A673 (cell line): ENCODE measurements at regions not wholly inside any gene's neighbourhood (a gene's known extent, or its start where the extent isn't known, plus 50 kb on each side); places are given as distances from the start of the nearest gene placed in this dataset.

Source experiments
- BruUV-seq: library from RNA; stranded (reverse); fragments of 400-500 nt; replicated peaks from 2 replicates; lab custom pipeline; 2021; lab: Mats Ljungman, UMichigan
- CTCF ChIA-PET: fragments of 300-600 bp; sonication (Branson Sonifier 250); formaldehyde crosslinking; loops from one replicate; lab custom pipeline; 2022; ENCODE audit warnings: antibody characterized with exemption; lab: Charles Lee
- POLR2A ChIA-PET: fragments of 300-600 bp; sonication (Branson Sonifier 250); formaldehyde crosslinking; loops from one replicate; lab custom pipeline; 2022; ENCODE audit warnings: antibody characterized with exemption; ENCODE audit not compliant: low non-redundant PET; lab: Charles Lee
- DNase-seq: peaks from one replicate; pipeline ENCODE4 v3.0.0-alpha.2; 2015; ENCODE audit warnings: low spot score
- H3K27ac ChIP-seq: fragments of 200-600 bp; sonication (generic); 2 replicates; pipeline ENCODE4 v1.5.1; 2016; ENCODE audit warnings: mixed run types, low read depth, mild to moderate bottlenecking, mixed read lengths, antibody characterized with exemption, low read length; ENCODE audit not compliant: poor library complexity, severe bottlenecking
- H3K27me3 ChIP-seq: fragments of 200-600 bp; sonication (generic); replicated peaks from 2 replicates; pipeline ENCODE4 v1.6.1; 2017; ENCODE audit warnings: mixed run types, low read depth, mild to moderate bottlenecking, mixed read lengths, antibody characterized with exemption, low read length; ENCODE audit not compliant: insufficient read depth, poor library complexity
- H3K36me3 ChIP-seq: fragments of 200-600 bp; sonication (generic); 2 replicates; pipeline ENCODE4 v1.6.1; 2016; ENCODE audit warnings: mixed run types, mild to moderate bottlenecking, mixed read lengths, antibody characterized with exemption, low read length; ENCODE audit not compliant: insufficient read depth, poor library complexity, severe bottlenecking
- H3K4me1 ChIP-seq: fragments of 200-600 bp; sonication (generic); 2 replicates; pipeline ENCODE4 v1.6.1; 2017; ENCODE audit warnings: mixed run types, mild to moderate bottlenecking, mixed read lengths, antibody characterized with exemption, low read length; ENCODE audit not compliant: insufficient read depth, poor library complexity, severe bottlenecking
- H3K4me3 ChIP-seq: fragments of 200-600 bp; sonication (generic); 2 replicates; pipeline ENCODE4 v1.5.1; 2016; ENCODE audit warnings: low read depth, mixed run types, mild to moderate bottlenecking, mixed read lengths, low read length; ENCODE audit not compliant: poor library complexity, severe bottlenecking
- H3K9me3 ChIP-seq: fragments of 200-600 bp; sonication (generic); 2 replicates; pipeline ENCODE4 v1.6.1; 2016; ENCODE audit warnings: mixed run types, low read depth, mild to moderate bottlenecking, mixed read lengths, antibody characterized with exemption, low read length; ENCODE audit not compliant: poor library complexity, severe bottlenecking
- CTCF ChIP-seq: fragments of 300-800, 200-600 bp; sonication (generic); conservative IDR thresholded peaks from 2 replicates; pipeline ENCODE4 v1.5.1; 2017; ENCODE audit warnings: low read depth, mild to moderate bottlenecking, antibody characterized with exemption, low read length, moderate library complexity, mixed read lengths
- EZH2 ChIP-seq: fragments of 200-600 bp; sonication (generic); IDR thresholded peaks from 2 replicates; pipeline ENCODE4 v1.6.1; 2017; ENCODE audit warnings: borderline replicate concordance, low read depth, mild to moderate bottlenecking, mixed read lengths, antibody characterized with exemption, low read length; ENCODE audit not compliant: poor library complexity, severe bottlenecking
- intact Hi-C: fragments of 100-400 bp; cut with micrococcal nuclease; formaldehyde crosslinking; loops from one replicate; pipeline ENCODE4 v1.10.0; 2022; ENCODE audit not compliant: unreplicated experiment

GRCh38 chr13:103130146-103130545, 63.9 kb upstream of the SLC10A2 start:
- CTCF ChIA-PET: no interaction called here
- TF ChIP-seq CTCF (no peak), EZH2 (no peak)

More at GRCh38 chr13:103130146-103130545, 63.9 kb upstream of the SLC10A2 start:
- no peaks in the 10 kb centered on the region for H3K4me1 ChIP-seq
- no peak overlapping the region for H3K27ac ChIP-seq
- no peaks in the 10 kb centered on the region for H3K36me3 ChIP-seq
- no peak for DNase-seq
- intact Hi-C loops: no loop called here
- H3K27me3 ChIP-seq: peaks cover 77% of the 10 kb centered on the region
- BruUV-seq: no TSS peak
- no peak overlapping the region for H3K4me3 ChIP-seq
- POLR2A ChIA-PET: no interaction called here
- H3K9me3 ChIP-seq: no peaks in the 10 kb centered on the region
